ENCODE measurements at regions not wholly inside any gene's neighbourhood (a gene's known extent, or its start where the extent isn't known, plus 50 kb on each side); places are given as distances from the start of the nearest gene placed in this dataset.

GRCh38 chr17:77343031-77343800, 202.4 kb downstream of the SEC14L1 start:
- DNase-seq: peak; percentile 22

- no peak for DNase-seq
These were observed 203.3 kb downstream of the SEC14L1 start for GRCh38 chr17:77344038-77344437.

- DNase-seq: no peak
These were observed 204.6 kb downstream of the SEC14L1 start for GRCh38 chr17:77345260-77345910.

DNA sequence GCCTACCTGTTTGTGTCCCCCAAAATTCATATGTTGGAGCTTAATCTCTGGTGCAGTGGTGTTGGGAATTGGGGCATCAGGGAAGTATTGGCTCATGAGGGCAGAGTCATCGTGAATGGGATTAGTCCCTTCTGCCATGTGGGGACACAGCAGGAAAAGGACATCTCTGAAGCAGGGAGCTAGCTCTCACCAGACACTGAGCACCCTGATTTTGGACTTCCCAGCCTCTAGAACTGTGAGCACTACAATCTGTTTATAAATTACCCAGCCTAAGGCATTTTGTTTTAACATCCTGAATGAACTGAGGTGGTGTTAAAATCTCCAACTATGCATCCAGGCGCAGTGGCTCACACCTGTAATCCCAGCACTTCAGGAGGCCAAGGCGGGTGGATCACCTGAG, 206.0 kb downstream of the SEC14L1 start:
- DNase-seq: no peak

GRCh38 chr17:77347544-77347943, 206.8 kb downstream of the SEC14L1 start:
- DNase-seq: no peak

GRCh38 chr17:77349976-77350830, 209.4 kb downstream of the SEC14L1 start:
- no peak for DNase-seq

DNA sequence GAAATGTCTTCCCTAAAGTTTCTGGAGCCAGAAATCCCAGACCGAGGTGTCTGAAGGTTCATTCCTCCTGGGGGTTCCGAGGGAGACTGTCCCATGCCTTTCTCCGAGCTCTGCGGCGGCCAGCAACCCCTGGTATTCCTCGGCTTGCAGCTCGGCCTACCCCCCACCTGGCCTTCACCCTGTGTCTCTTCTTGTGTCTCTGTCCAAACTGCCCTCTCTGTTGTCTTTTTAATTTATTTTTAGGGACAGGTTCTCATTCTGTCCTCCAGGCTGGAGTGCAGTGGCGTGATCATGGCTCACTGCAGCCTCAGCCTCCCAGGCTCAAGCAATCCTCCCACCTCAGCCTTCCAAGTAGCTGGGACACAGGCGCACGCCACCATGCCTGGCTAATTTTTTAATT, 211.7 kb downstream of the SEC14L1 start:
- DNase-seq: no peak

DNA sequence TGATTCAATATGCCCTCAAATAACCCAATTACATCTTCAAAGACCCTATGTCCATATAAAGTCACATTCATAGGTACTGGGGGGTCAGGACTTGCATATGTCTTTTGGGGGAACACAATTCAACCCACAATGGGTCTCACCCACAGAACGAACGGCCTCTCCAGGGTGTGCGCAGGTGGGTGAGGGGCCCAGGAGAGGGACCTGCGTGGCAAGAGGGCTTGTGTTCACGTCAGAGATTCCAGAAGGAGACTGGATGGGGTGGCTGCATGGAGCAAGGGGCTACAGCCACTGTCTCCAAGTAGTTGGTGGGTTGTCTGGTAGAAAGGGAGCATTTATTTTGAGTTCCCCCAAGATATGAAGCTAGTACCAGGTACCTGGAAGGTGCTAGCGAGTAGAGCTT, 212.2 kb downstream of the SEC14L1 start:
- DNase-seq: no peak

GRCh38 chr17:77353684-77354419, 213.1 kb downstream of the SEC14L1 start:
- DNase-seq: no peak

DNA sequence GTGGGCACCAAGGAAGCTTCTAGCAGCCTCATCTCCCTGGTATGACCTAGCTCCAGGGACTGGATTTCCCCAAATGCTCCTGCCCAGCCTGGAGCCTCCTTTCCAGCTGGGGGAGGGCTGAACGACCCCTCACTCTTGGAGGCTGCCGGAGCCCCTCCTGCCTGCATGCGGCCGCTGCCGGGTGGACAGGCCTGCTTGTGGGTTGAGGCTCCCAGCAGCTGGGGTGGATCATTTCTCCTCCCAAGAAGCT, 213.6 kb downstream of the SEC14L1 start:
- no peak for DNase-seq

DNA sequence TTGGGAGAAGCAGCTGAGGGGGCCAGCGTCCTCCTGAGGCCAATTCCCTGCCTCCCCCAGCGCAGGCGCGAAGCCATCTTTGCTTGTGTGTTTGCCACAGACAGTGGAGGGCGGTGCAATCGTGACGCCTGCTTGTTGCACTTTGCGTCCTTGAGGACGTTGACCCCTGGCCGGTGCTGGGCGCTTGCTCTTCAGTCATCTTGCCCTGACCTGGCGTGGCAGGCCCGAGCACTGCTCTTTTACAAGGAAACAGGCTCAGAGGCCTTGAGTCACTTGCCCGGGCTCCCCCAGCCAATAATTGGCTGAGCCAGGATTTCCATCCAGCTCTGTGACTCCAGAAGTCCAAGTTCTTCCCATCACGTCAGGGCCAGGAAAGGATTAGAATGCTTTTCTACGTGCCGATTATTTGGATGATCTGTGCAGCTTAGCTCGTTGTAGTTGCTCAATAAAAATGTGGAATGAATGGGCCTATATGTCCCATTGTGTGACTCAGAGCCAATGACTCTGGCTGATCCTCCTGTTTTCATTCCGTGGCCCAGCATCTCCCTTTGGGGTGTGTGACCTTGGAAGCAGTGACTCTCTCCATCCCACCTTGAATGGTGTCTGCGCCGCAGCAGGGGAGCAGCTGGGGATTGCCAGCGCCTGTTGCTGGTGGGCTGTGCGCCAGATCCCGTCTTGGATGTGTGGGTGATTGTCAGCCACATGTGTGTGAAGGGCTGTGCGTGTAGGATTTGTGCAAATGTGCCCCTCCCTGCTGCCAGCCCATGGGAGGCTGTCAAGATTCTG, 214.1 kb downstream of the SEC14L1 start:
- DNase-seq: no peak

DNA sequence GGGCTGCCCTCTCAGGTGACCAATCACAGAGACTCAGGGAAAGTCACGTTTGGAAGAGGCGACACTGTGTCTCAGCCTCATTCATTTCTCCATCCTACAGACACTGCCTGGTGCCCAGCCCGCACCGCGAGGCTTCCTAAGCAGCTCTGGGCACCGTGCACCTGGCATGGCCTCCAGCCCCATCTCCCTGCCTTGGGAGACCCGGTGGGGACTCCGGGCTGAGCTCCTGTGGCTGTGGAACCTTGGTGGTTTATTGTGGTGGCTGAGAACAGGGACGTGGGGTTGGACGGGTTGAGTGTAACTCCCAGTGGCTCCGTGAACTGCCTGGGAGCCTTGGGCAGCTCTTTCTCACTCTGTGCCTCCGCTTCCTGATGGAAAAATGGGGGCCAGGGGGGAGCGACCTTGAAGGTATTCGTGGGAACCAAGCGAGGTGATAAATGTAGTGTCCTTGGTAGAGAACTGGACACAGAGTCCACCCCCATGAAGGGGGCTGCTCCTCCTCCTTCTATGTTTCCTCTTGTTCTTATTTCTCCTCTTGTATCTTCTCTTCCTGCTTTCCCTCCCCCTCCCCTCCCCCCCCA, 215.4 kb downstream of the SEC14L1 start:
- DNase-seq: no peak

GRCh38 chr17:77356690-77357201, 216.0 kb downstream of the SEC14L1 start:
- no peak for DNase-seq

- no peak for DNase-seq
These were observed 218.0 kb downstream of the SEC14L1 start for GRCh38 chr17:77358801-77359200.

- DNase-seq: no peak
These were observed 218.5 kb downstream of the SEC14L1 start for GRCh38 chr17:77359236-77359635.

GRCh38 chr17:77361986-77362620, 221.3 kb downstream of the SEC14L1 start:
- DNase-seq: no peak

DNA sequence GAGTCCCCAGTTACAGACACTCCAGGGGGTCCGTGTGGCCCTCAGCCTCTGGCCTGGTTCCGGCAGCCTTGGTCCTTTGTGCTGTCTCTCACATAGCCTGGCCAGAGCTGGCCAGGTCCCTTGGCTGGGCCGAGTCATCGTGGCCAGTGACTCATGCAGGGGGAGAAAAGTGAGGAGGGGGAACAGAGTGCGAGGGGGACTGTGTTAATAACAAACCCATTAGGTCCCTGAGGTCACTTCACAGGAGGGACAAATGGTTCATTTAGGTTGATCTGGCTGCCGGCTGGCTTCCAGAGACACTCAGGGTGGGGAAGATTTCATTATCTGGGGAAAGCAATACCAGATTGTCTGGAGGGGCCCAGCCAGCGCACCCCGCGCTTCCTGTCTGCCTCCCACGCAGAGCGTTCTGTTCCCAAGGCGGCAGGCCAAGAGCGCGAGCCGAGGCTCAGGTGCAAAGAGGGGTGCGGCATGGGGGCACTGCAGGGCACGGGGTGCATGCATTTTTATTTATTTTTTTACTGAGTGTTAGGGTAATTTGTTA, 223.1 kb downstream of the SEC14L1 start:
- DNase-seq: no peak

- DNase-seq: no peak
These were observed 223.7 kb downstream of the SEC14L1 start for GRCh38 chr17:77364381-77364911.

GRCh38 chr17:77364941-77365583, 224.3 kb downstream of the SEC14L1 start:
- no peak for DNase-seq

DNA sequence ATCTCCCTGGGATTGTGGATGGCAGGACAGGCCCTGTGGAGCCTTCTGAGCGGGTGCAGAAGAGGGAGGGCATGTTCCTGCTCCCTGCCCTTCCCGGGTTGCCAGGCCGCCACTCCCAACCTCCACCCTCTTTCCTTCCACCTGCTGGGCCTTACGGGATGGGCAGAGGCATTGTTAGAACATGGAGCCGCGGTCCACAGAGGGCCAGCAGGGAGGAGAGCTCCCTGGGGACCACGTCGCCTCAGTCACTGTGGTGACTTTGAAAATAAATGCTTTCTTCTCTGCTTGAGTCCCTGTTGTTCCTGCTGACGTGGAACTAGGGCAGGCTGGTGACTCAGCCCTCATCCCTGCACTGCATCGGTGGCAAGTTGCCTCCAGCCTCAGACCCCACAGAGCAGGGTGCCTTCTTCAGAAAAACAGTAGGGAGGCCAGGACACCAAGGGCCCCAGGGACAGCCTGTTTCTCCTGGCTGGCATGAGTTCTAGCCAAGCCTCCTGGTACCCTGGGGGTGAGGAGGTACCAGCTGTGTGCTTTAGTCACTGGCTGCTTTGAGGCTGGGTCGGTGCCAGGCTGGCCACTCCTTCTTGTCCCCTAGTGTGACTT, 224.9 kb downstream of the SEC14L1 start:
- no peak for DNase-seq
